Nephron (organoid): ENCODE measurements at regions not wholly inside any gene's neighbourhood (a gene's known extent, or its start where the extent isn't known, plus 50 kb on each side); places are given as distances from the start of the nearest gene placed in this dataset.
A peak's percentile ranks its signal among the peaks of the same experiment; 100 is the strongest.

Experiments used
- H3K27ac Mint-ChIP-seq, 3 experiments: 2 replicates each; pipeline ENCODE4 v1.8.0; 2020; ENCODE audit warnings: mixed read lengths in 3 of 3, mild to moderate bottlenecking in 2 of 3, moderate library complexity in 1 of 3
- H3K27me3 Mint-ChIP-seq: 2 replicates; pipeline ENCODE4 v1.8.0; 2021; ENCODE audit warnings: low read depth, mild to moderate bottlenecking, moderate library complexity, mixed read lengths
- H3K36me3 Mint-ChIP-seq: 2 replicates; pipeline ENCODE4 v1.8.0; 2020; ENCODE audit warnings: low read depth, mixed read lengths
- H3K4me1 Mint-ChIP-seq: 2 replicates; pipeline ENCODE4 v1.8.0; 2020; ENCODE audit warnings: mixed read lengths
- H3K4me3 Mint-ChIP-seq, 3 experiments: 2 replicates each; pipeline ENCODE4 v1.8.0; 2020; ENCODE audit warnings: mild to moderate bottlenecking in 3 of 3, mixed read lengths in 3 of 3, moderate library complexity in 2 of 3
- H3K9me3 Mint-ChIP-seq: 2 replicates; pipeline ENCODE4 v1.8.0; 2020; ENCODE audit warnings: mixed read lengths
- TF ChIP-seq, protein P1 (sequence below), 3 experiments: fragments of 200-600 bp; sonication (generic); IDR thresholded peaks; one replicate each; pipeline ENCODE4 v1.5.0; 2021; ENCODE audit warnings: antibody characterized with exemption in 3 of 3; ENCODE audit not compliant: unreplicated experiment in 3 of 3

GRCh38 chr2:176804392-176804791 lies 408.2 kb upstream of the HNRNPA3 start:
- TF ChIP-seq, protein P1, sequence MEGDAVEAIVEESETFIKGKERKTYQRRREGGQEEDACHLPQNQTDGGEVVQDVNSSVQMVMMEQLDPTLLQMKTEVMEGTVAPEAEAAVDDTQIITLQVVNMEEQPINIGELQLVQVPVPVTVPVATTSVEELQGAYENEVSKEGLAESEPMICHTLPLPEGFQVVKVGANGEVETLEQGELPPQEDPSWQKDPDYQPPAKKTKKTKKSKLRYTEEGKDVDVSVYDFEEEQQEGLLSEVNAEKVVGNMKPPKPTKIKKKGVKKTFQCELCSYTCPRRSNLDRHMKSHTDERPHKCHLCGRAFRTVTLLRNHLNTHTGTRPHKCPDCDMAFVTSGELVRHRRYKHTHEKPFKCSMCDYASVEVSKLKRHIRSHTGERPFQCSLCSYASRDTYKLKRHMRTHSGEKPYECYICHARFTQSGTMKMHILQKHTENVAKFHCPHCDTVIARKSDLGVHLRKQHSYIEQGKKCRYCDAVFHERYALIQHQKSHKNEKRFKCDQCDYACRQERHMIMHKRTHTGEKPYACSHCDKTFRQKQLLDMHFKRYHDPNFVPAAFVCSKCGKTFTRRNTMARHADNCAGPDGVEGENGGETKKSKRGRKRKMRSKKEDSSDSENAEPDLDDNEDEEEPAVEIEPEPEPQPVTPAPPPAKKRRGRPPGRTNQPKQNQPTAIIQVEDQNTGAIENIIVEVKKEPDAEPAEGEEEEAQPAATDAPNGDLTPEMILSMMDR (IDR thresholded peaks at IDR 0.05; ENCODE audit: unreplicated experiment in 3 of 3): no peak
- Mint-ChIP-seq H3K27ac (peak overlapping the region in 2 of 3 experiments; percentile 30 to 39), H3K4me3 (no peak overlapping the region), H3K36me3 (no peaks in the 10 kb centered on the region), H3K27me3 (no peaks in the 10 kb centered on the region), H3K9me3 (no peaks in the 10 kb centered on the region), H3K4me1 (peaks cover 5% of the 10 kb centered on the region)

GRCh38 chr2:176805345-176805744 lies 407.2 kb upstream of the HNRNPA3 start:
- Mint-ChIP-seq H3K4me1 (peaks cover 5% of the 10 kb centered on the region), H3K9me3 (no peaks in the 10 kb centered on the region), H3K4me3 (no peak overlapping the region), H3K27me3 (no peaks in the 10 kb centered on the region), H3K27ac (no peak overlapping the region), H3K36me3 (no peaks in the 10 kb centered on the region)
- TF ChIP-seq, protein P1 (IDR thresholded peaks at IDR 0.05; ENCODE audit: unreplicated experiment in 3 of 3): no peak

GRCh38 chr2:176812246-176812775 lies 400.3 kb upstream of the HNRNPA3 start:
- Mint-ChIP-seq H3K4me1 (peaks cover 24% of the 10 kb centered on the region), H3K36me3 (no peaks in the 10 kb centered on the region)

GRCh38 chr2:176813156-176813555 lies 399.4 kb upstream of the HNRNPA3 start:
- H3K36me3 Mint-ChIP-seq: no peaks in the 10 kb centered on the region
- no peaks in the 10 kb centered on the region for H3K9me3 Mint-ChIP-seq
- peak overlapping the region in 2 of 3 experiments; percentile 59 to 84 for H3K27ac Mint-ChIP-seq
- TF ChIP-seq, protein P1 (IDR thresholded peaks at IDR 0.05; ENCODE audit: unreplicated experiment in 3 of 3): no peak
- H3K4me3 Mint-ChIP-seq: no peak overlapping the region
- H3K4me1 Mint-ChIP-seq: peaks cover 27% of the 10 kb centered on the region
- no peaks in the 10 kb centered on the region for H3K27me3 Mint-ChIP-seq

More at GRCh38 chr2:176812246-176812775, 400.3 kb upstream of the HNRNPA3 start:
- H3K27me3 Mint-ChIP-seq: no peaks in the 10 kb centered on the region
- H3K27ac Mint-ChIP-seq: peak overlapping the region in 2 of 3 experiments; percentile 7 to 19
- no peaks in the 10 kb centered on the region for H3K9me3 Mint-ChIP-seq
- TF ChIP-seq, protein P1 (IDR thresholded peaks at IDR 0.05; ENCODE audit: unreplicated experiment in 3 of 3): no peak
- H3K4me3 Mint-ChIP-seq: no peak overlapping the region

DNA sequence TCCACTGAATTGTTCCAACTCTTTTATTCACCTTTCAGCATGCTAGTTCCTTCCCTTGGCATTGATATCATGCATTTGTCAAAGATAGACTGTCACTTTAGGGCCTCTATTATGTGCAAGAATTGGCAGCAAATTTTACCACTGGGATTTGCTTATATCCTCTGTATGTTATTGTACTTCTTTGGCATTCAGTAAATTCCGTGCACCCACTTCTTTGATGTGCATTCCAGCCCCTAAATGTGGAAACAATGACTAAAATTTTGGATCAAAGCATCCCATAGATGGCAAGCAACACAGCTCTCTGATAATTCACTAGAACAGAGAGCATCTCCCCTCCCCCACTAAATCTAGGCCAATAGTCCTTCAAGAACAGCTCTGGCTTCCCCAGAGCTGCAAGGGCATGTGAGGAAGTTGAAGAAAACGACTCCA lies 399.0 kb upstream of the HNRNPA3 start:
- no peaks in the 10 kb centered on the region for H3K27me3 Mint-ChIP-seq
- peak overlapping the region; percentile 33 to 84 (median 59) for H3K27ac Mint-ChIP-seq
- H3K4me3 Mint-ChIP-seq: no peak overlapping the region
- no peaks in the 10 kb centered on the region for H3K36me3 Mint-ChIP-seq
- H3K9me3 Mint-ChIP-seq: no peaks in the 10 kb centered on the region
- peaks cover 32% of the 10 kb centered on the region for H3K4me1 Mint-ChIP-seq
- TF ChIP-seq, protein P1 (IDR thresholded peaks at IDR 0.05; ENCODE audit: unreplicated experiment in 3 of 3): no peak

DNA sequence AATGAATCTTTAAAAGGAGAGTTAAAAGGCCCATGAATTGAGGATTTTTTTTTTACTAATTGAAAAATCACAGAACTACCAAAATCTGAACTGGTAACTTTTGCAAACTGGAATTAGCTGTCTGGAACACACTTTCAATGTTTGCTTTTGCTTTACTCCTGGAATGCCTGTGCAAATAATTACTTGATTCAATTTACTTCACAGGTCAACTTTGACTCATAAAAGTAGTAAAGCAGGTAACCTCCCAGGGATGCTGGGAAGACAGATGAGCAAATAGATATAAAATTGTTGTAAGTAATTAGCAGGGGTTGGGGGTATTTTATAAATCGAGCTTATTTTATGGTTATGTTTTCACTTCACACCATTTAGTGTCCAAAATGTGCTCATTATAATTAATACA lies 398.3 kb upstream of the HNRNPA3 start:
- no peaks in the 10 kb centered on the region for H3K9me3 Mint-ChIP-seq
- H3K36me3 Mint-ChIP-seq: no peaks in the 10 kb centered on the region
- TF ChIP-seq, protein P1 (IDR thresholded peaks at IDR 0.05; ENCODE audit: unreplicated experiment in 3 of 3): no peak
- H3K4me3 Mint-ChIP-seq: no peak overlapping the region
- peaks cover 38% of the 10 kb centered on the region for H3K4me1 Mint-ChIP-seq
- H3K27ac Mint-ChIP-seq: peak overlapping the region; percentile 33 to 78 (median 66)
- H3K27me3 Mint-ChIP-seq: no peaks in the 10 kb centered on the region
